Astrocyte of the spinal cord (primary cell): ENCODE measurements at regions not wholly inside any gene's neighbourhood (a gene's known extent, or its start where the extent isn't known, plus 50 kb on each side); places are given as distances from the start of the nearest gene placed in this dataset.

Experiments used
- DNase-seq: peaks from one replicate; pipeline ENCODE4 v3.0.0; 2011; ENCODE audit warnings: low read depth, low spot score
- H3K4me3 ChIP-seq: 2 replicates; pipeline ENCODE4 v1.5.1; 2011; ENCODE audit warnings: low read depth, mild to moderate bottlenecking, low read length, moderate library complexity
- in situ Hi-C: cut with HindIII; loops from 2 replicates; pipeline ENCODE4 v1.10.0; 2017; ENCODE audit warnings: low sequenced_read_pairs
- TF ChIP-seq, protein P1 (sequence below): IDR thresholded peaks from 2 replicates; pipeline ENCODE4 v1.5.1; 2012; ENCODE audit warnings: low read depth, mild to moderate bottlenecking, low read length, inconsistent platforms

DNA sequence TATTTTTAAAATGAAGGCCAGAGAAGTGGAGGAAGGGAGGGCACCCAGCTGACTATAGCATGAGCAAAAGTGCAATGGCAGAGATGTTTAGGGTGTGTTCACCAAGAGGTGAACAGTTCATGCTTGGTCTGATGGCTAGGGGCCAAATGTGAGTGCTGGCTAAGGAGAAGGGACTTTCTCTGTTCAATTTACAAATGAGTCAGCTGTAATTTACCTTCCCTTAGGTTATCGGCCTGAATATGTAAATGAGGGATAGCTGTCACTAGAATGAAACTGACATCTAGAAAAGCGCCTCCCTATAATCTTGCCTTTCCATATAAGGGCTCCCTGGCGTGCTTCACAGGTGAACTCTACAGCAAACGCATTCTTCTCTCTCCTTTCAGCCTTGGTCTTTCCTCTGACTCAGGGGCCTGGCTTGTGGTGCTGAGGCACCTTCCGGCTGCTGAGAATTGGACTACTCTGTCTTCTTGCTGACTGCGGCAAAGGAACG is 114.7 kb upstream of the BACH2 start:
- TF ChIP-seq, protein P1, sequence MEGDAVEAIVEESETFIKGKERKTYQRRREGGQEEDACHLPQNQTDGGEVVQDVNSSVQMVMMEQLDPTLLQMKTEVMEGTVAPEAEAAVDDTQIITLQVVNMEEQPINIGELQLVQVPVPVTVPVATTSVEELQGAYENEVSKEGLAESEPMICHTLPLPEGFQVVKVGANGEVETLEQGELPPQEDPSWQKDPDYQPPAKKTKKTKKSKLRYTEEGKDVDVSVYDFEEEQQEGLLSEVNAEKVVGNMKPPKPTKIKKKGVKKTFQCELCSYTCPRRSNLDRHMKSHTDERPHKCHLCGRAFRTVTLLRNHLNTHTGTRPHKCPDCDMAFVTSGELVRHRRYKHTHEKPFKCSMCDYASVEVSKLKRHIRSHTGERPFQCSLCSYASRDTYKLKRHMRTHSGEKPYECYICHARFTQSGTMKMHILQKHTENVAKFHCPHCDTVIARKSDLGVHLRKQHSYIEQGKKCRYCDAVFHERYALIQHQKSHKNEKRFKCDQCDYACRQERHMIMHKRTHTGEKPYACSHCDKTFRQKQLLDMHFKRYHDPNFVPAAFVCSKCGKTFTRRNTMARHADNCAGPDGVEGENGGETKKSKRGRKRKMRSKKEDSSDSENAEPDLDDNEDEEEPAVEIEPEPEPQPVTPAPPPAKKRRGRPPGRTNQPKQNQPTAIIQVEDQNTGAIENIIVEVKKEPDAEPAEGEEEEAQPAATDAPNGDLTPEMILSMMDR: no peak
- no peak overlapping the region for H3K4me3 ChIP-seq
- no peak for DNase-seq
- in situ Hi-C loops: no loop called here

DNA sequence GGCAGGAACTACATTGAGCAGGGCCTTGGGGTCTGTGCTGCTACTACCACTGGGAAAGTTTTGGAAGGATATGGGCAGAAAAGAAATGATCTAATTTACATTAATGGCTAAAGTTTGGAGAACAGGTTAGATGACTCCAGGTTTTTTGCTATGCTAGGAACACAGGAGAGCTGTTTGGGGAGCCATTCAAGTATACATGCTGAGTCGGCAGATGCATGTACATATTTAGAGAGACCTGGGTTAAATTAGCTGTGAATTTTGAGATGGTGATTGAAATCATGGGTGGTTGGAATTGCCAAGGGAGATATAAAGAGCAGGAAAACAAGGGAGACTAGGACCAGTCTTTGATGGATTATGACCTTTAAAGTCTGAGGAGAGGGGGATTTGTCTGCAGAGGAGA is 113.1 kb upstream of the BACH2 start:
- DNase-seq: no peak
- in situ Hi-C loops: no loop called here
- TF ChIP-seq, protein P1: no peak
- H3K4me3 ChIP-seq: no peak overlapping the region

DNA sequence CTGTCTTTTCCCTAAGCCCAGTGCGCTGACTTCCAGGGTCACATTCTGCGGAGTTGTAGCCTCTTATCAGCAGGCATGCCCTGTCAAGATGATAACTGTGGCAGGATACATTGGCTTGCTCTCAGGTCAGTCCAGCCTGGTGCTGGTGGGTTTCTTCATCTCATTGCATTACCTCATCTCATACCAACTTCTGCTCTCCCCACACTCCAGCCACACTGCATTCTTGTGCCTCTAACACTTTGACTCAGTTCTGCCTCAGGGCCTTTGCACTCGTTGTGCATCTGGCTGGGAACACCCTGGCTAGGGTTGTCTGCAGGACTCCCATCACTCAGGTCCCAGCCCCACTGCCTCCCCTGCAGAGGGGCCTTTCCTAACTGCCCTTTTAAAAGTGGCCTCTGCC is 110.3 kb upstream of the BACH2 start:
- H3K4me3 ChIP-seq: no peak overlapping the region
- in situ Hi-C loops: no loop called here
- TF ChIP-seq, protein P1: no peak
- no peak for DNase-seq

DNA sequence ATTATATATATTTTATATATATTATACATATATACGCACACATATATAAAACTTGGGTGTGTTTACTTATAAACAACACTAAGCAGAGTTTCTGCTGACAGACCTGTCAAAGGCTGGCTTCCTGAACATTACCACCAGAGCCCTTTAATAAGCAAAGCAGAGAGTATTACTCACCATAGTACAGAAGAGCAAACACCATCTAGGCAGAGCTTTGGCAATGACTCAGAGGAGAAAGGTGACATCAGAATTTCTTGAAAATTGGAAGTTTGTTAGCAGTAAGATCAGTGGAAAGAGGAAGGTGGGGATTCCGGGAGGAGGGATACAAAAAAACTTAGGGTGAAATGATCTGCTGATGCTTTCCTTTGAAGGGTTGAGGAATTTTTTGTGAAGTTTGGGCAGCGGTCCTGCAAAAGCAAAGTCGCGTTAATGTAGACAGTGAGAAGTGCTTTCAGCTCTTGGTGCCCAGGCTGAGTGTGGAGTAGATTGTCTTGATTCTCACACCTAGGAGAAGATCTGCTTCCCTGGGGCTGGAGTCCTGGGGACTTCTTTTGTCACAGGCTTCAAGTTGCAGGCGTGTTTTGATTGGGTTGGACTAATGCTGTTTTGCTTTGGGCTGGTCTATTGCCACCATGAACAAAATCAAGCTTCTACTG is 109.6 kb upstream of the BACH2 start:
- in situ Hi-C loops: no loop called here
- TF ChIP-seq, protein P1: no peak
- peak; percentile 85 for DNase-seq
- no peak overlapping the region for H3K4me3 ChIP-seq

DNA sequence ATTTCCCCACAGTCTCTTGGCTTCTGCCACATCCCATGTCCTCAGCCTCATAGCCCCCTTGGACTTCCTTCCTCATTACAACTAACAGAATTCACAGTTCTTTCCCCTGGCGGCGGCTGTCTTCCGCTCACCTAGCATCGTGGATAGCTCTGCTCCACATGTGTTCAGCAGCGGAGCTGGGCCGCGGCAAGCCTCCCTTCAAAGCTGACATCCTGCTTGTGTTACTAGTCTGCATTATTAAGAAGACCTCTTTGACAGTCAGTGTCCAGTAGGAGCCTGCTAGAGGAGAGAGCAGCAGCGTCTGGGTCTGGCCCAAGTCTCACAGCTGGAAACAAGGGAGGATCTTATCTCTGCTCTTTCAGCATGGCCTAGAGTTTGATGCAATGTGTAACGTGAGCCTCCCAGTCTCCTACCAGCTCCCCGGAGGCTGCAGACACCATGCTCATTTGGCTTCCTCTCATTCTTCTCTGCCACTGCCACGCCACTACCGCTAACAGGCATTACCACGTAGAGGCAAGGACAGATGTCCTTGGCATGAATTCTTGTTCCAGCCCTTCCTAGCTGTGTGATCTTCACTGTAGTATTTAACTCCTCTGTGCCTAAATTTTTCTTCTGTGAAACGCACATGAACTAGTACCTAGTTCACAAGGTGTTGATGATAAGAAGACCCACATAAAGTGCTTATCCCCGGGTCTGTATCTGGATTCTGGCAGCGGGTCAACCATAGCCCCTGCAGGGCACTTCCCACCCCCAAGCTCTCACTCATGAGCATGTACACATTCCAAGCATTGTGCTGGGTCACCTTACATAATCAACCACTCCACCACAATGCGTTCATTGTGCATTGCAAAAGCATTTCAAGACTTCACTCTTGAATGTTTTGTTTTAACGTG is 107.1 kb upstream of the BACH2 start:
- TF ChIP-seq, protein P1: no peak
- in situ Hi-C loops: no loop called here
- peak; percentile 86 for DNase-seq
- H3K4me3 ChIP-seq: no peak overlapping the region

DNA sequence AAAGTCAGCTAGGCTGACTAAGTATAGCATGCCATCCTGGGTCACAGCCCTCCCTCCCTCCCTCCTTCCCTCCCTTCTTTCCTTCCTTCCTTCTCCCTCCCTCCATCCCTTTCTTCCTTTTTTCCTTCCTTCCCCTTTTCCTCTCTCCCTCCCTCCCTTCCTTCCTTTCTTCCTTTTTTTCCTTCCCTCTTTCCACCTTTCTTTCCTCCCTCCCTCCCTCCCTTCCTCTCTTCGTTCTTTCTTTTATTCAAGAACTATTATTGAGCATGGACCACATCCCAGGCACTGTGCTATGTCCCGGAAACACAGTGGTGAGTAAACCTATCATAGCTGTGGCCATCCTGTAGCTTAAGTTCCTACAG is 106.2 kb upstream of the BACH2 start:
- TF ChIP-seq, protein P1: no peak
- no peak overlapping the region for H3K4me3 ChIP-seq
- no peak for DNase-seq
- in situ Hi-C loops: no loop called here
